ENCODE measurements at regions not wholly inside any gene's neighbourhood (a gene's known extent, or its start where the extent isn't known, plus 50 kb on each side); places are given as distances from the start of the nearest gene placed in this dataset.

GRCh38 chr1:9179463-9180110 lies 50.7 kb upstream of the GPR157 start:
- DNase-seq (ENCODE audit: low spot score), result no peak

- no peak for DNase-seq (ENCODE audit: low spot score)
These were observed 51.4 kb upstream of the GPR157 start for GRCh38 chr1:9180111-9180819.

- DNase-seq (ENCODE audit: low spot score), result peak; percentile 58
These were observed 52.4 kb upstream of the GPR157 start for GRCh38 chr1:9181176-9181906.

GRCh38 chr1:9181990-9182783 lies 52.4 kb upstream of the H6PD start:
- DNase-seq (ENCODE audit: low spot score), result no peak

- no peak for DNase-seq (ENCODE audit: low spot score)
These were observed 51.8 kb upstream of the H6PD start for GRCh38 chr1:9182784-9183257.

- no peak for DNase-seq (ENCODE audit: low spot score)
These were observed 51.1 kb upstream of the H6PD start for GRCh38 chr1:9183441-9183840.

- DNase-seq (ENCODE audit: low spot score), result no peak
These were observed 50.7 kb upstream of the H6PD start for GRCh38 chr1:9183898-9184297.

- DNase-seq (ENCODE audit: low spot score), result no peak
These were observed 49.8 kb upstream of the H6PD start for GRCh38 chr1:9184749-9185148.

Data from CD4-positive, alpha-beta T cell treated with Interleukin-15 for 4 hours (primary cell).